CD4-positive, alpha-beta T cell treated with Interleukin-1 beta for 1 hour (primary cell): ENCODE measurements at regions not wholly inside any gene's neighbourhood (a gene's known extent, or its start where the extent isn't known, plus 50 kb on each side); places are given as distances from the start of the nearest gene placed in this dataset.

Experiments used
- DNase-seq, 2 donors: peaks; one replicate each; pipeline ENCODE4 v3.0.0-alpha.2; 2020 to 2022

GRCh38 chr5:61596265-61596664 lies 264.2 kb downstream of the ZSWIM6 start:
- DNase-seq: no peak

- DNase-seq: no peak
Observed at GRCh38 chr5:61597684-61598083, 265.6 kb downstream of the ZSWIM6 start.

GRCh38 chr5:61598126-61598525 lies 266.1 kb downstream of the ZSWIM6 start:
- DNase-seq: no peak

- DNase-seq: no peak
Observed at GRCh38 chr5:61599370-61600122, 267.5 kb downstream of the ZSWIM6 start.

- no peak for DNase-seq
Observed at GRCh38 chr5:61600123-61600444, 268.0 kb downstream of the ZSWIM6 start.

GRCh38 chr5:61600945-61601511 lies 269.0 kb downstream of the ZSWIM6 start:
- DNase-seq: no peak

- DNase-seq: no peak
Observed at GRCh38 chr5:61603211-61603908, 271.3 kb downstream of the ZSWIM6 start.

GRCh38 chr5:61604076-61605025 lies 272.3 kb downstream of the ZSWIM6 start:
- DNase-seq: no peak

- DNase-seq: no peak
Observed at GRCh38 chr5:61609840-61610677, 278.0 kb downstream of the ZSWIM6 start.

GRCh38 chr5:61610678-61611024 lies 278.6 kb downstream of the ZSWIM6 start:
- DNase-seq: no peak

GRCh38 chr5:61612431-61612830 lies 280.4 kb downstream of the ZSWIM6 start:
- no peak for DNase-seq

- no peak for DNase-seq
Observed at GRCh38 chr5:61613679-61614078, 281.6 kb downstream of the ZSWIM6 start.

- DNase-seq: no peak
Observed at GRCh38 chr5:61614606-61615005, 282.5 kb downstream of the ZSWIM6 start.

- no peak for DNase-seq
Observed at GRCh38 chr5:61617039-61617438, 285.0 kb downstream of the ZSWIM6 start.

- no peak for DNase-seq
Observed at GRCh38 chr5:61617995-61618525, 286.0 kb downstream of the ZSWIM6 start.

- DNase-seq: no peak
Observed at GRCh38 chr5:61618577-61618976, 286.5 kb downstream of the ZSWIM6 start.

- no peak for DNase-seq
Observed at GRCh38 chr5:61619289-61619688, 287.2 kb downstream of the ZSWIM6 start.

- DNase-seq: no peak
Observed at GRCh38 chr5:61619777-61620518, 287.9 kb downstream of the ZSWIM6 start.

GRCh38 chr5:61620699-61621182 lies 288.7 kb downstream of the ZSWIM6 start:
- DNase-seq: no peak

- DNase-seq: no peak
Observed at GRCh38 chr5:61621202-61621650, 289.2 kb downstream of the ZSWIM6 start.

GRCh38 chr5:61622156-61622555 lies 290.1 kb downstream of the ZSWIM6 start:
- no peak for DNase-seq
